Activated T-helper 2 cell treated with anti-CD3 and anti-CD28 coated beads, Interferon-gamma antibody, Interleukin-2, Interleukin-4, amounts not matched to agents 10 μg/mL and 5 μg/mL and 100 μg/mL, durations not matched to agents 14 hours and 24 hours and 36 hours (primary cell): ENCODE measurements at regions not wholly inside any gene's neighbourhood (a gene's known extent, or its start where the extent isn't known, plus 50 kb on each side); places are given as distances from the start of the nearest gene placed in this dataset.
"Not testable (repeated sequence)": the region's sequence is repeated elsewhere in the genome, so short reads cannot be mapped to it uniquely, and the experiment has no call there.

ENCODE experiments used
- DNase-seq: peaks from one replicate; pipeline ENCODE4 v3.0.0; 2021; ENCODE audit warnings: low spot score
- H3K27ac Mint-ChIP-seq: one replicate; pipeline ENCODE4 v1.8.0; 2021; ENCODE audit warnings: mixed read lengths
- H3K27me3 Mint-ChIP-seq: one replicate; pipeline ENCODE4 v1.8.0; 2021; ENCODE audit warnings: low read depth, mixed read lengths
- H3K36me3 Mint-ChIP-seq: one replicate; pipeline ENCODE4 v1.8.0; 2021; ENCODE audit warnings: low read depth, mixed read lengths
- H3K4me1 Mint-ChIP-seq: one replicate; pipeline ENCODE4 v1.8.0; 2021; ENCODE audit warnings: low read depth, mixed read lengths
- H3K4me3 Mint-ChIP-seq: one replicate; pipeline ENCODE4 v1.8.0; 2021; ENCODE audit warnings: low read depth, mild to moderate bottlenecking, moderate library complexity, mixed read lengths
- H3K9me3 Mint-ChIP-seq: one replicate; pipeline ENCODE4 v1.8.0; 2021; ENCODE audit warnings: mixed read lengths
- intact Hi-C: fragments of 100-400 bp; cut with micrococcal nuclease; formaldehyde crosslinking; loops from one replicate; pipeline ENCODE4 v1.15.1; 2023

GRCh38 chr1:199029401-199029800 lies 390.6 kb downstream of the PTPRC start:
- intact Hi-C loops = loop anchor here (5.0 kb wide), 1 partner anchor 92 kb away; no protein-coding TSS in a partner anchor
- peaks cover 37% of the 10 kb centered on the region for H3K9me3 Mint-ChIP-seq
- peaks cover 2% of the 10 kb centered on the region for H3K27me3 Mint-ChIP-seq
- no peak overlapping the region for H3K4me3 Mint-ChIP-seq
- H3K4me1 Mint-ChIP-seq = peaks cover 54% of the 10 kb centered on the region
- DNase-seq = no peak
- peak overlapping the region; percentile 73 for H3K27ac Mint-ChIP-seq
- peaks cover 38% of the 10 kb centered on the region for H3K36me3 Mint-ChIP-seq

- H3K4me3 Mint-ChIP-seq = no peak overlapping the region
- intact Hi-C loops = loop anchor here (5.0 to 10.0 kb wide), 2 partner anchors 93 to 195 kb away; no protein-coding TSS in a partner anchor
Observed at GRCh38 chr1:199029855-199030254, 391.0 kb downstream of the PTPRC start.

DNA sequence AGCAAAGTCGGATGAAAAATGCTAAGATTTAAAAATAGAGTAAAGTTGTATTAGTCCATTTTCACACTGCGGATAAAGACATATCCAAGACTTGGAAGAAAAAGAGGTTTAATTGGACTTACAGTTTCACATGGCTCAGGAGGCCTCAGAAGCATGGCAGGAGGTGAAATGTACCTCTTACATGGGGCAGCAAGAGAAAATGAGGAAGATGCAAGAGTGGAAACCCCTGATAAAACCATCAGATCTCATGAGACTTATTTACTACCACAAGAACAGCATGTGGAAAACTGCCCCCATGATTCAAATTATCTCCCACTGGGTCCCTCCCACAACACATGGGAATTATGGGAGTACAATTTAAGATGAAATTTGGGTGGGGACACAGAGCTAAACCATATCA lies 391.7 kb downstream of the PTPRC start:
- not testable (repeated sequence) for H3K27me3 Mint-ChIP-seq, H3K4me3 Mint-ChIP-seq, DNase-seq, H3K27ac Mint-ChIP-seq
- intact Hi-C loops = loop anchor here (10.0 kb wide), 1 partner anchor 194 kb away; no protein-coding TSS in a partner anchor
- H3K36me3 Mint-ChIP-seq = peaks cover 44% of the 10 kb centered on the region
- peaks cover 60% of the 10 kb centered on the region for H3K4me1 Mint-ChIP-seq
- peaks cover 36% of the 10 kb centered on the region for H3K9me3 Mint-ChIP-seq

More at GRCh38 chr1:199029855-199030254, 391.0 kb downstream of the PTPRC start:
- H3K36me3 Mint-ChIP-seq = peaks cover 40% of the 10 kb centered on the region
- peaks cover 37% of the 10 kb centered on the region for H3K9me3 Mint-ChIP-seq
- peak overlapping the region; percentile 73 for H3K27ac Mint-ChIP-seq
- DNase-seq = no peak
- H3K4me1 Mint-ChIP-seq = peaks cover 56% of the 10 kb centered on the region
- H3K27me3 Mint-ChIP-seq = peaks cover 2% of the 10 kb centered on the region

DNA sequence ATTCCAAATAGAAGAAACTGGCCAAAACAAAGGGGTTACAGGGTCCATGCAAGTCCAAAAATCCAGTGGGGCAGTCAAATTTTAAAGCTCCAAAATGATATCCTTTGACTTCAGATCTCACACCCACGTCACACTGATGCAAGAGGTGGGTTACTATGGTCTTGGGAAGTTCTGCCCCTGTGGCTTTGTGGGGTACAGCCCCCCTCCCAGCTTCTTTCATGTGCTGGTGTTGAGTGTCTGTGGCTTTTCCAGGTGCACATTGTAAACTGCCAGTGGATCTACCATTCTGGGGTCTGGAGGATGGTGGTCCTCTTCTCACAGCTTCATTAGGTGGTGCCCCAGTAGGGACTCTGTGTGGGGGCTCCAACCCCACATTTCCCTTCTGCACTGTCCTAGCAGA lies 392.3 kb downstream of the PTPRC start:
- not testable (repeated sequence) for H3K27ac Mint-ChIP-seq, H3K27me3 Mint-ChIP-seq, H3K4me3 Mint-ChIP-seq, DNase-seq
- Mint-ChIP-seq H3K4me1 (peaks cover 60% of the 10 kb centered on the region), H3K9me3 (peaks cover 32% of the 10 kb centered on the region), H3K36me3 (peaks cover 41% of the 10 kb centered on the region)
- intact Hi-C loops = loop anchor here (10.0 kb wide), 1 partner anchor 194 kb away; no protein-coding TSS in a partner anchor

DNA sequence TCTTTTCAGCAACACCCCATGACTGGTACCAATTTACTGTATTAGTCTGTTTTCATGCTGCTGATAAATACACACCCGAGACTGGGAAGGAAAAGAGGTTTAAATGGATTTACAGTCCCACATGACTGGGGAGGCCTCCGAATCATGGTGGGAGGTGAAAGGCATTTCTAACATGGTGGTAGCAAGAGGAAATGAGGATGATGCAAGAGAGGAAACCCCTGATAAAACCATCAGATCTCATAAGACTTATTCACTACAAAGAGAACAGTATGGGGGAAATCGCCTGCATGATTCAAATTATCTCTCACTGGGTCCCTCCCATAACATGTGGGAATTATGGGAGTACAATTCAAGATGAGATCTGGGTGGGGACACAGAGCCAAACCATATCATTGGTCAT lies 393.6 kb downstream of the PTPRC start:
- H3K4me3 Mint-ChIP-seq, H3K27me3 Mint-ChIP-seq, DNase-seq: not testable (repeated sequence)
- H3K36me3 Mint-ChIP-seq = peaks cover 35% of the 10 kb centered on the region
- intact Hi-C loops = loop anchor here (2.0 to 10.0 kb wide), 2 partner anchors 56 to 192 kb away; no protein-coding TSS in a partner anchor
- H3K27ac Mint-ChIP-seq = peak overlapping the region; percentile 28
- peaks cover 32% of the 10 kb centered on the region for H3K9me3 Mint-ChIP-seq
- H3K4me1 Mint-ChIP-seq = peaks cover 56% of the 10 kb centered on the region

DNA sequence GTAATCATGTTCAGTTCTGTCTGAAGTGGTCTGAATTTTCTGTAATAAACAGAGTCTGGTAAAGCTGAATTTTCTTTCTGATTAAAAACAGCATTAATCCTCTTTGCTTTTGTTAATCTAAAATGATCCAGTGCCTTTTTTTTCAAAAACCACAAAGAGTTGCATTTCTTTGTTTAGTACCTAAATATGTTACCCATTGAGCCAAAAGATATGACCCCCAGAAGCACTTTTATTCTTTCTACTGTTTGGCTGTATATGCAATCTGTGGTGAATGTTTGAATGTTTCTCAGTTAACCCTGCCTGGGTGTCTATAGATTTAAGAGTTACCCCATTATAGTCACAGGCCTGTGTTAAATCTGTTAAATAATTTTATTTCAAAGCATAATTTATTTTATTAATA lies 394.8 kb downstream of the PTPRC start:
- no peak overlapping the region for H3K27ac Mint-ChIP-seq
- intact Hi-C loops = loop anchor here (2.0 to 10.0 kb wide), 2 partner anchors 55 to 191 kb away; no protein-coding TSS in a partner anchor
- H3K4me1 Mint-ChIP-seq = peaks cover 51% of the 10 kb centered on the region
- no peak overlapping the region for H3K4me3 Mint-ChIP-seq
- H3K27me3 Mint-ChIP-seq = no peaks in the 10 kb centered on the region
- H3K36me3 Mint-ChIP-seq = peaks cover 40% of the 10 kb centered on the region
- peaks cover 32% of the 10 kb centered on the region for H3K9me3 Mint-ChIP-seq
- no peak for DNase-seq

DNA sequence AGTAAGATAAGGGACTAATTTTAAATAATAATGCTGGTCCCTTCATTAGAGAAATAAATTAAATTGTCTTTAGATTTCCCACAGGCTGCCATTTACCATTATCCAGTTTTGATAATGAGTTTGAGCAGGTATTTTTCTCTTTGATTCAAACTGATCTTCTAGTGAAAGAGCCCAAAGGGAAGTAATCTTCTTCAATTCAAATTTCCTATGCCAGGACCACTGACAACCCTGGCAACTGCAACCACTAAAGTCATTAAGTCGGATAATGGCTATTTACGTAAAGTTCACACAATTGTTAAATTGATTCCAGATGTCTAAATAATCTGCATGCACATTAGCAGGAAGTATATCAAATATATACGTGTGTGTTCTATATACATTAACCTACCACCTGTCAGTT lies 399.3 kb downstream of the PTPRC start:
- Mint-ChIP-seq H3K4me1 (peaks cover 43% of the 10 kb centered on the region), H3K27me3 (no peaks in the 10 kb centered on the region), H3K4me3 (no peak overlapping the region), H3K27ac (no peak overlapping the region), H3K36me3 (peaks cover 33% of the 10 kb centered on the region), H3K9me3 (peaks cover 21% of the 10 kb centered on the region)
- DNase-seq = no peak
- intact Hi-C loops = loop anchor here (10.0 kb wide), 1 partner anchor 187 kb away; no protein-coding TSS in a partner anchor

GRCh38 chr1:199040076-199040905 lies 401.5 kb downstream of the PTPRC start:
- intact Hi-C loops = loop anchor here (2.0 kb wide), 1 partner anchor 31 kb away; no protein-coding TSS in a partner anchor
- H3K4me1 Mint-ChIP-seq = peaks cover 42% of the 10 kb centered on the region
- peak overlapping the region; percentile 49 for H3K4me3 Mint-ChIP-seq
- H3K27me3 Mint-ChIP-seq = no peaks in the 10 kb centered on the region
- H3K9me3 Mint-ChIP-seq = peaks cover 31% of the 10 kb centered on the region
- no peak for DNase-seq
- H3K36me3 Mint-ChIP-seq = peaks cover 40% of the 10 kb centered on the region
- H3K27ac Mint-ChIP-seq = peak overlapping the region; percentile 73

GRCh38 chr1:199041173-199041914 lies 402.5 kb downstream of the PTPRC start:
- Mint-ChIP-seq H3K36me3 (peaks cover 48% of the 10 kb centered on the region), H3K27ac (peak overlapping the region; percentile 71), H3K4me1 (peaks cover 44% of the 10 kb centered on the region), H3K4me3 (peak overlapping the region; percentile 51), H3K27me3 (no peaks in the 10 kb centered on the region), H3K9me3 (peaks cover 31% of the 10 kb centered on the region)
- DNase-seq = peak; percentile 57
- intact Hi-C loops = loop anchor here (1.0 to 2.0 kb wide), 6 partner anchors 26 to 160 kb away; no protein-coding TSS in a partner anchor

GRCh38 chr1:199042193-199042592 lies 403.4 kb downstream of the PTPRC start:
- DNase-seq = no peak
- Mint-ChIP-seq H3K36me3 (peaks cover 57% of the 10 kb centered on the region), H3K27me3 (no peaks in the 10 kb centered on the region), H3K4me1 (peaks cover 44% of the 10 kb centered on the region), H3K4me3 (no peak overlapping the region), H3K9me3 (peaks cover 37% of the 10 kb centered on the region), H3K27ac (no peak overlapping the region)
- intact Hi-C loops = no loop called here

DNA sequence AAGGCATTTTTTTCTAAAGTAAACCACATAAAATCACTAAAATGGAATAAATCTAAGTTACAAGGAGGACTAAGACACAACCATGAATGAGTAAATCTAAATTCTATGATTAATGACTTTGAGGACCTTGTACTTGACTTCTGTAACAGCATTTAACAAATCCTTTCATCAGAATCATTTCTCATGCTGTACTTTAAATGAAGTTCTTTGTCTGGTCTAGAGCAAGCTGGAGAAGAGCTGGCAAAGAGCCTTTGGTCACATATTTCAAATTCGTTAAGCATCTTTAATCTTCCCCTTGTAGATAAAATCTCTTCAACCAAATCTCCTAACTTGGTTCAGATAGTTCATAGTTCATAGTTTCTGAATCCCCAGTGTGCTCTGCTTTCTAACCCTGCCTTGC lies 405.4 kb downstream of the PTPRC start:
- no peaks in the 10 kb centered on the region for H3K27me3 Mint-ChIP-seq
- no peak overlapping the region for H3K4me3 Mint-ChIP-seq
- intact Hi-C loops = no loop called here
- peaks cover 50% of the 10 kb centered on the region for H3K9me3 Mint-ChIP-seq
- H3K36me3 Mint-ChIP-seq = peaks cover 69% of the 10 kb centered on the region
- no peak overlapping the region for H3K27ac Mint-ChIP-seq
- no peak for DNase-seq
- peaks cover 41% of the 10 kb centered on the region for H3K4me1 Mint-ChIP-seq

DNA sequence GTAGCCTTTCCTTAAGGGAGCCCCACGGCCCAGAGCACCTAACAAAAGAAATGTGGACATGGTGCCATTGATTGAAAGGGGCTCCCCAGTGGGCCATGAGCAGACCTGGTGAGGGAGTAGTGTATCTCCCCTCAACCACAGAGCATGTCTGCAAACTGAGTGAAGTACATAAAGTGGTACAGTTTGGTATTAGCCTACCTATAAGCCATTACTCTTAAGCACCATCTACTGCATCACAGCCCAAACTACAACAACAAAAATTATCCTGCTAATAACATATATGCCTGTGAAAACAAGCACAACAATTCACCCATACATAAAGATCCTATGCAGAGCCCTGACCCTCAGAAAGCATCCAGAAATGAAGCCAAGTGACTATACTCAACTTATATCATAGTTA lies 407.8 kb downstream of the PTPRC start:
- H3K27ac Mint-ChIP-seq = no peak overlapping the region
- H3K4me3 Mint-ChIP-seq = no peak overlapping the region
- DNase-seq = no peak
- peaks cover 66% of the 10 kb centered on the region for H3K9me3 Mint-ChIP-seq
- peaks cover 81% of the 10 kb centered on the region for H3K36me3 Mint-ChIP-seq
- H3K27me3 Mint-ChIP-seq = no peaks in the 10 kb centered on the region
- H3K4me1 Mint-ChIP-seq = peaks cover 23% of the 10 kb centered on the region
- intact Hi-C loops = no loop called here
